ENCODE measurements at regions not wholly inside any gene's neighbourhood (a gene's known extent, or its start where the extent isn't known, plus 50 kb on each side); places are given as distances from the start of the nearest gene placed in this dataset.

DNA sequence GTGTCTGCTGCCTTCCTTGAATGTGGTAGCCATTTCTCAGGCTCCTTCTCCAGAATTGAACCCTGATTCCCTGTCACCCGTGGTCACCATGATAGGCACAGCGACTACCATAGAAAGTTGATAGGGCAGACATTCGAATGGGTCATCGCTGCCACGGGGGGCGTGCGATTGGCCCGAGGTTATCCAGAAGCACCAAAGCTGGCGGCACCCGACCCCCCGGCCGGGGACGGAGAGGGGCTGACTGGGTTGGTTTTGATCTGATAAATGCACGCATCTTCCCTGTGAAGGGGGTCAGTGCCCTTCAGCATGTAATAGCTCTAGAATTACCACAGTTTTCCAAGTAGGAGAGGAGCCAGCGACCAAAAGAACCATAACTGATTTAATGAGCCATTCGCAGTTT is 94.0 kb upstream of the ANKRD30BL start:
- TF ChIP-seq POLR2A (IDR thresholded peaks at IDR 0.05) = no peak
- TF ChIP-seq, protein P1, sequence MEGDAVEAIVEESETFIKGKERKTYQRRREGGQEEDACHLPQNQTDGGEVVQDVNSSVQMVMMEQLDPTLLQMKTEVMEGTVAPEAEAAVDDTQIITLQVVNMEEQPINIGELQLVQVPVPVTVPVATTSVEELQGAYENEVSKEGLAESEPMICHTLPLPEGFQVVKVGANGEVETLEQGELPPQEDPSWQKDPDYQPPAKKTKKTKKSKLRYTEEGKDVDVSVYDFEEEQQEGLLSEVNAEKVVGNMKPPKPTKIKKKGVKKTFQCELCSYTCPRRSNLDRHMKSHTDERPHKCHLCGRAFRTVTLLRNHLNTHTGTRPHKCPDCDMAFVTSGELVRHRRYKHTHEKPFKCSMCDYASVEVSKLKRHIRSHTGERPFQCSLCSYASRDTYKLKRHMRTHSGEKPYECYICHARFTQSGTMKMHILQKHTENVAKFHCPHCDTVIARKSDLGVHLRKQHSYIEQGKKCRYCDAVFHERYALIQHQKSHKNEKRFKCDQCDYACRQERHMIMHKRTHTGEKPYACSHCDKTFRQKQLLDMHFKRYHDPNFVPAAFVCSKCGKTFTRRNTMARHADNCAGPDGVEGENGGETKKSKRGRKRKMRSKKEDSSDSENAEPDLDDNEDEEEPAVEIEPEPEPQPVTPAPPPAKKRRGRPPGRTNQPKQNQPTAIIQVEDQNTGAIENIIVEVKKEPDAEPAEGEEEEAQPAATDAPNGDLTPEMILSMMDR (IDR thresholded peaks at IDR 0.05) = no peak

Measured in right lobe of liver (tissue), 4 donors.